Fibroblast of the conjunctiva (primary cell): ENCODE measurements at regions not wholly inside any gene's neighbourhood (a gene's known extent, or its start where the extent isn't known, plus 50 kb on each side); places are given as distances from the start of the nearest gene placed in this dataset.
"Not testable (repeated sequence)": the region's sequence is repeated elsewhere in the genome, so short reads cannot be mapped to it uniquely, and the experiment has no call there.

Source experiments
- DNase-seq: peaks from one replicate; pipeline ENCODE4 v3.0.0-alpha.2; 2010; ENCODE audit warnings: low read depth

DNA sequence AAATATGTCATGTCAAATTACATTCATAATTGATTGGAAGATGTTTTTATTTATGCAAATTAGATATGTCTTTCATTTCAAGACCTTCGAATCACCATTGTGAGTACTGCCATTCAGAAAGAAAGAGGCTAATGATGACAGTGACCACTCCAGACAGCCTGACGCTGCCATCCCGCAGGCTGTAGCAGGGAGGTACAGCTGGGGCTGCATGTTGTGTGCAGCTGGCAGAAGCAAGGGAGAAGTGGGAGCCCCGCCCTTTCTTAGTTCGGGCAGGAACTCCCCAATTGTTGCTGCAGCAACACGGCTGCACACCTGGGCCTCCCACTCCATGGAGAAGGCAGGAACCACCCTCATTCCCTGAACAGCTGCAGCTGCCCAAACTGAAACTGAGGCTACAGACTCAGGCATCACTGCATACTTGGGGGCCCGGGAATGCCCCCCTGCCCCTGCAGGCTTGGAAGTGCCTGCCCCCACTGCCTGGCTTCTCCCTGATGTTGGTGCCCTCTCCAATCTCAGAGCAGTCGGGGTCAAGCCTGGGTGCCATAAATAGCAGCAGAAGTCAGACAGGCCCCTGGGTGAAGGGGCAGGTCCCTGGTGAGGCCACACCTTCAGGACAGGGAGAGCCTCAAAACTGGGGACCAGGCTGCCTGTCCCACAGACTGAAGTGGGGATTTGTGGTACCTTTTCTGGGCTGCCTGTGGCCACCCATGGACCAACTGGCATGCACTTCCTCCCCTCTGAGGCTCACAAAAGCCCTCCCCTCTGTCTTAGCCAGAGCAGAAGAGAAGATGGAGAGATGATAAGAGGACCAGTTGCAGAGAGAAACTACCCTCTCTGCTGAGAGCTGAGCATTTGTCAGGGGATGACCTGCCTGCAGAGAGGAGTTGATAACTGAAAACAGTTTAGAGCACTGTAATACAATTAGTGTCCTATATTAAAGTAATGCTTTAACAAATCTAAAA lies 964.6 kb downstream of the SI start:
- no peak for DNase-seq

DNA sequence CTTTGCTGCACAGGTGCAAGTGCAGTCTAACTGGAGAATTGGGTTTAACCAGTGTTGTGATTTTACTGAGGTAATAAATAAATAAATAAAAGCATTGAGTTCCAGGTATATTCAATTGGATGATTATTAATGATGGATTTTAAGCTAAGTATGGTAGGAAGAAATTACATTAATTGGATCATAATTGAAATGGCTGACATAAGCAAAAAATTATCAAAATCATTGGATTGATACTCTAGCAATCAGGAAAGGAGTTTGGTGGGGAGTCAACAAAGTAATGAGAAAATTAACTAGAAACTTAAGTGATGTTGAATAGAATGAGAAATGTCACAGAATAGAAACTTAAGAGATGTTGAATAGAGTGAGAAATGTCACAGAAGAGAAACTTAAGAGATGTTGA lies 981.9 kb downstream of the SI start:
- no peak for DNase-seq

DNA sequence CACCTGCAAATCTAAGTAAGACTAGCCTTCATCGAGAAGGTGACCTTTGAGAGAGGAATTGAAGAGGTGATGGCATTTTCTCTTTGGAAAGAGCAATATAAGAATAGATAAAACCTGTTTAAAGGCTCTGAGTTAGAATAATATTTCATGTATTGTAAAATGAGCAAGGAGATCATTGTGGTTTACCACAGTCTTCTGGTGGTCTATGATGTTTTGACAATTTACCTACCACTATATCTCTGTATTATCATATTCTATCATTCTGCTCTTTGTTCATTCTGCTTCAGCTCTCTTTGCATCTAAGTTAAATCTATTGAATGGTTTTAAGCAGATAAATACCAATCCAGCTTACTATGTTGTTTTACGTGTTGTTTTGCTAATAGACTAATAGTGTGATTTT lies 982.3 kb downstream of the SI start:
- no peak for DNase-seq

DNA sequence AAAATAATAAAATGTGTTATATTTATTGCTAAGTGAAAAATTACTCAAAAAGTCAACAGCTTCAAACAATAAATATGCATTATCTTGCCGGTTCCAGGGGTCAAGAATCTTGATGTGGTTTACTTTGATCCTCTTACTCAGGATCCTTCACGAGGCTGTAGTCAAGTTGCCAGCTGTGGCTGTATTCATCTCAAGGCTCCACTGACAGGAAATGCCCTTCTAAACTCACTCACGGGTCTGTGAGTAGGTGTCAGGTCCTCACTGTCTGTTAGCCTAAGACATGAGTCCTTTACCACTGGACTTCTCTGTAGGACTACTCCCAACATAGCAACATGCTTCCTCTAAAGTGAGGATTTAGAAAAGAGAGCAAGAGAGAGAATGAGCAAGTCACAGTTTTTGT lies 983.0 kb downstream of the SI start:
- no peak for DNase-seq

GRCh38 chr3:164094546-164094945 lies 983.8 kb downstream of the SI start:
- no peak for DNase-seq

DNA sequence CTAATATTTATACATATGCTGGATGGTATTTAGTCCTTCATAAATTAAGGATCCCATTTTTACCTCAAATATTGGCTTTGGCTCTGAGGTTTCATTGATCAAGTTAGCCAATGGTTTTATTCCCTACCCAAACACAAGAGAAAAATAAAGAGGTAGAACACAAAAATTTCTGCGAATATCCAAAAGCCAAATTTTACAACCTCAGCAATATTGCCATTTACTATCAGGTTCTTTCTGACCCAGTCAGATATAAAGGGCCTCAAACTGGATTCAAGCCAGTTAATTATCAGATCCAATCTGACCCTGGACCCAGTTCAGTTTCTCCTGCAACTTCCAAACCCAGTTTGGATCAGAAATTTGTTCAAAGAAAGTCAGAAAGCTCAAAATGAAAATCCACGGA lies 998.1 kb downstream of the SI start:
- no peak for DNase-seq

DNA sequence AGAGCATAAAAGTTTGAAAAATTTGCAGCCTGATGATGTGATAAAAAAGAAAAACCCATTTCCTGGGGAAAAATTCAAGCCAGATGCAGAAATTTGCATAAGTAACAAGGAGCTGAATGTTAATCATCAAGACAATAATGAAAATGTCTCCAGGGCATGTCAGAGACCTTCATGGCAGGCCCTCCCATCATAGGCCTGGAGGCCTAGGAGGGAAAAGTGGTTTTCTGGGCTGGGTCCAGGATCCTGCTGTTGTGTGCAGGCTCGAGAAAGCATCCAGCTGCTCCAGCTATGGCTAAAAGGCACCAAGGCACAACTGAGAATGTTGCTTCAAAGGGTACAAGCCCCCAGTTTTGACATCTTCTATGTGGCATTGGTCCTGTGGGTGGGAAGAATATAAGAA lies 1014.0 kb downstream of the SI start:
- DNase-seq, result no peak

- no peak for DNase-seq
Measured at GRCh38 chr3:164060923-164061322, 1017.4 kb downstream of the SI start.

DNA sequence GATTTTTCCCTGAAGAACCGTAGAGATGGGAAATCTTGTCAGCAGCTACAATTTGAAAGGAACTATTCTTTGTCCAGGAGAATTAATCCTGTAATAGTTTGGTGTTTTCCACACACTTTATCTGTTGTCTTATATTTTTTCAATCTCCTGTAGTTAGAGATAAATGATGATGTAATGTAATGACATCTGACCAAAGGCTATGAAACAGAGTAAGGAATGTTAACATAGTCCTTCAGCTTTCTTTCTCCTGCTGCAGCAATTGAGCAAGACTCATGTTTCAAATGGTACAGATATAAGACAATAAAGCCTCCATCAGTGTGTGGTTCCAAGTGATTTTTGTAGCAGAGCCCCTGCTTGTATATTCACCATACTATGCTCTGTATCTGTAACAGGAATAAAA lies 1028.4 kb downstream of the SI start:
- no peak for DNase-seq

- DNase-seq, result no peak
Measured at GRCh38 chr3:164048451-164048850, 1029.8 kb downstream of the SI start.

GRCh38 chr3:164040991-164041390 lies 1037.3 kb downstream of the SI start:
- DNase-seq, result no peak

GRCh38 chr3:164030194-164030593 lies 1048.1 kb downstream of the SI start:
- no peak for DNase-seq

- DNase-seq, result no peak
Measured at GRCh38 chr3:164024786-164025185, 1053.5 kb downstream of the SI start.

DNA sequence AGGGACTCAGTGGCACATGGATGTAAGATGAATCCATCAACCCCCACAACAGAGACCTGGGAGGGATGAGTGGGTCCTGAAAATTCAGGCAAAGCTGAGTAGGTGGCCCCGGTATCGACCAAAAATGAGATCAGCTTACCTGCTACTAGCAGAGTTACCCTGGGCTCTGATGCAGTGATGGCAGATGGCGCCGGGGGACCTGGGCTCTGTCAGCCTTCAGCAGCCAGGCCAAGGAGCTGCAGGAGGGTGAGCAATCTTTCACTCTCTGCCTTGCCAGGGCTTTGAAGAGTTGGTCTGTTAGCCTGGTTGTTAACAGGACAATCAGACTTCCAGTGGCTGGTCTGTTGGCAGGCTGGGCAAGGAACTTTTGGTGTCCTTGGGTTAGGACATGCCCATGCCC lies 1054.8 kb downstream of the SI start:
- DNase-seq, result no peak

DNA sequence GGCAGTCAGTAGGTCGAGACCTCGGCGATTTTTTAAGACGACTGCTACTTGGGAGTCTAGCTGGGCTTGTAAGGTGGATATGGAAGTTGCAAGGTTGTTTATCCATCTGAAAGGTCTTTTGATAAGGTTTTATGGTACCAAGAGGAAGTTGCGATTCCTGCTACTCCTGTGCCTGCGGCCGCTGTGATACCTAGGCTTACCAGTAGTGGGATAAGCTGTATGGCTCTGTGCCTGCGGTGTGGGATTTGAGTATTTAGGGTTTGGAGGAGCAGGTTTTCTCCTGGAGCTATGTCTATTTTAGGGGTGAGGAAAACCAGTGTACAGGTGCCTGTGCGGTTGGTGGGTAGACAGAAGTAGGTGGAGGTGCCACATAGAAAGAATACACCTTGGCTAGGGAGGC lies 1059.8 kb downstream of the SI start:
- no peak for DNase-seq

- no peak for DNase-seq
Measured at GRCh38 chr3:164007765-164008164, 1070.5 kb downstream of the SI start.

GRCh38 chr3:164004205-164004604 lies 1074.1 kb downstream of the SI start:
- DNase-seq, result no peak

DNA sequence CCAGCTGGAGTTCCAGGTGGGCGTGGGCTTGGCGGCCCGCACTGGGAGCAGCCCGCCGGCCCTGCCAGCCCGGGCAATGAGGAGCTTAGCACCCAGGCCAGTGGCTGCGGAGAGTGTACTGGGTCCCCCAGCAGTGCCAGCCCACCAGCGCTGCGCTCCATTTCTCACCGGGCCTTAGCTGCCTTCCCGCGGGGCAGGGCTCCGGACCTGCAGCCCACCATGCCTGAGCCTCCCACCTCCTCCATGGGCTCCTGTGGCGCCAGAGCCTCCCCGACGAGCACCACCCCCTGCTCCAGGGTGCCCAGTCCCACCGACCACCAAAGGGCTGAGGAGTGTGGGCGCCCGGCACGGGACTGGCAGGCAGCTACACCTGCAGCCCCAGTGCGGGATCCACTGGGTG lies 1075.3 kb downstream of the SI start:
- DNase-seq, result not testable (repeated sequence)

DNA sequence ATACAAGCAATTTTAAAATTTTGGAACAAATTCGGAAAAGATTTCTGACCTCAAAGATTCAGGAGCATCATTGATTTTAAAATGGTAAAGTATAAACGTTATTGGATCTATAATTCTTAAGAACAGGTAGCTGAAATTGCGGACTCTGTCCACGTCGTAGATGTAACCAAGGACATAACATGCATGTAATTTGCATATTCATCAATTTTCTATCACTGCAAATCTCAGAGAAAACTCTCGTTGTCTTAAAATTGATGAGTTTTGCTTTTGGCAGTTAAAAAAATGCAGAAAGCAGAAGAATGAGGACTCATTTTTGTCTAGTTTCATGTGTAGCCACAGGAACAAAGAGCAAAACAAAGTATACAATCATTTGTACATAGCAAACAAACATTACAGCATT lies 1094.4 kb downstream of the SI start:
- DNase-seq, result no peak

GRCh38 chr3:163971861-163972260 lies 1106.4 kb downstream of the SI start:
- no peak for DNase-seq

- DNase-seq, result no peak
Measured at GRCh38 chr3:163957072-163957471, 1121.2 kb downstream of the SI start.

DNA sequence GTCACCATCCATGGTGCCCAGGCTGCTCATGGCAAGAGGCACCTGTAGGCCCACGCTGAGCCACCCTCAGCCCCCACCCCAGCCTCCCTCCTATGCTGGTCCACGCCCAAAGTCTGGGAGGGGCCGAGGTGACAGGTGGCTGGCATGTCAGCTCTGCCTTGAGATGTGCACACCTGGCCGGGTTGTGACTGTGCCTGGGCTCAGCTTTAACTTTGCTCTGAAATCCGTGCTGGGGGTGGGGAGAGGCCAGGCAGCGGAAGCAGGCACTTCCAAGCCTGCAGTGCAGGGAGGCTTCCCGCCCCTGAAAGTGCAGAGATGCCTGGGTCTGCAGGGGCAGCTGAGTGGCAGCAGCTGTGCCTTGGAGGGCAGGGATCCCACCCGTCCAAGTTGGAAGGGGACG lies 1124.8 kb downstream of the SI start:
- no peak for DNase-seq

DNA sequence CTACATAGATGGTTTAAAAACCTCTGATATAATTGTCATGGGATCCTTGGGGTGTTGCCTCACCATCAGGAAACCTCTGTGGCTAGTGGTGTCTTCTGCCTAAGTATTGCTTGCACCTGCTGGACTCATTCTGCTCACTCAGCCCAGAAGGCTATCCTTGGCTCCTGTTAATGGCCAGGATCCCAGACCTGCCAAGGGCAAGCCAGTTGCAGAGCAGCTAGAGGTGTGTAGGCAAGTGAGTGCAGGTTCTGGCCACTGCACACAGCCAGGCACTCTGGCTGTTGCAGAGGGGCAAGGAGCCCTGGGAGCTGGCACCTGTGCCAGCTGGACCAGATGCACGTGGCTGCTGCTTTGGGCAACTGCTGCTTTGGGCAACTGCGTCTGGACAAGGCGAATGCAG lies 1125.8 kb downstream of the SI start:
- DNase-seq, result no peak

GRCh38 chr3:163951397-163951987 lies 1126.8 kb downstream of the SI start:
- no peak for DNase-seq
